ENCODE measurements at regions not wholly inside any gene's neighbourhood (a gene's known extent, or its start where the extent isn't known, plus 50 kb on each side); places are given as distances from the start of the nearest gene placed in this dataset.
"Not testable (repeated sequence)": the region's sequence is repeated elsewhere in the genome, so short reads cannot be mapped to it uniquely, and the experiment has no call there.

DNA sequence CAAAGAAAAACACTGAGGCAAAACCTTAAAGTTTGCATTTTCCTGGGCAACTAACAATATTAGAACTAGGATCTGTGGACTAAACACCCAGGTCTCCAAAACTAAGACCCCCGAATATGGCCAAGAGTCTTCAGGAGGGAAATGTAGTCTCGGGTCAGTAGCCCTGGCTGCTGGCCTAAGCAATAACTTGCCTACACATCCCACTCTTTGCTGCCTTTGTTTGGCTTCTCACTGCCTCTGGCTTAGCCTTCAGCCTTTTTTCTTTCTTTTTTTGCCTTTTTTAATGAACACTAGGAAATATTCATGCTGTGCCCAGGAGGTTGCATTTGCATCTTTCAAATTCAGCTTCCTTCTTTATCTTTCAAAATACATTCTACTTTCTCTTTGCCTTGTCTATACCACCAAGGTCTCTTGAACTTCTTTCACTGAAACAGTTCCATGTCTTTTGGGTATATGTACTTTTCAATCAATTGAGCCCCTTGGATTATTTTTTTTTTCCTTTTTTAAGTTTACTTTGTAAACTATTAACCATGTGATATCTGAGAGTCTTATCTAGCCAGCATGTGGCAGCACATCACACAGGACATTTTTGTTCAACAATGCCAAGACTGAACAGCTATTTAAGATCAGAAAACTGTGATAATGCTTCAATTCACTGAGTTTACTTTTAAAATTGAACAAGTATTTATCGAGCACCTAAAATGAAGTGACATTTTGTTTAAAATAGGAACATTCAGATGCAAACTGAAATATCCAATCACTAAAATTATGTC, 165.0 kb upstream of the TRPC6 start:
- DNase-seq (no peak), ATAC-seq (no peak)
- intact Hi-C loops (cut with DNase I): loop anchor here in 1 of 2 donors (10.0 kb wide), 1 partner anchor 56 kb away; no protein-coding TSS in a partner anchor

DNA sequence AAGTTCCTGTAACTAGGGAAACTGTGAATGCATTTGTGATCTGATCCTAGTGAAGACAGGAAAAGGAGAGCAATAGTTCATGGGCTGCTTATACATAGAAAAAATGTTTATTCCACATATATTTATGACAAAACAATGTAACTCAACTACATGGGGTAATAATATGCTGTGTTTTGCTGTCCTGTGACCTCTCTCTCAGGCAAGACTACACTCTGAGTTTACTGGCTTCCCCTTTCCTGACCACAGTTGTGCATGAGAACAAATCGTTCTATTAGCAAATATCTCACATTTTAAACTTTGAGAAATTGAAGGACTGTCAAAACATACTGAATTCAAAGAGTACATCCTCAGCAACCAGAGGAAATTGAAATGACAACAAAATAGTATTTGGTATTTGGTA, 161.9 kb upstream of the TRPC6 start:
- intact Hi-C loops (cut with DNase I): loop anchor here in 1 of 2 donors (10.0 kb wide), 1 partner anchor 59 kb away; no protein-coding TSS in a partner anchor
- no peak for ATAC-seq
- no peak for DNase-seq

DNA sequence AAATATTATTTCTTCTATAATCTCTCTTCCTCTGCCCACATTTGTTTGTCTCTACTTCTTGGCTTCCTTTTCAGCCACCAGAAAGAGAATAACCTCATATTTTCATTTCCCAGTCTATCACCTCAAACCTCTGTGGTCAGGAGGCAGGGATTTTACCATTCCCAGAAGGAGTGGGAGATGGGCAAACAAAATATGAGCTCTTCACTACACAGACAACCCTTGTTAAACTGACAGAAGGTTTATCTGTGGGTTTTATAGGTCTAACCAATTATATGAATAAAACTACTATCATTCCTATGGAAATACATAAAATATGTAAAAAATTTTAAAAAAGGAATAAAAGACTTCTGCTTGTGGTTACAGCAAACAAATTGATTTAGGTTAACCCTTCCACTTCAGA, 160.0 kb upstream of the TRPC6 start:
- no peak for DNase-seq
- ATAC-seq: no peak
- intact Hi-C loops (cut with DNase I): loop anchor here in 1 of 2 donors (10.0 kb wide), 1 partner anchor 61 kb away; no protein-coding TSS in a partner anchor

DNA sequence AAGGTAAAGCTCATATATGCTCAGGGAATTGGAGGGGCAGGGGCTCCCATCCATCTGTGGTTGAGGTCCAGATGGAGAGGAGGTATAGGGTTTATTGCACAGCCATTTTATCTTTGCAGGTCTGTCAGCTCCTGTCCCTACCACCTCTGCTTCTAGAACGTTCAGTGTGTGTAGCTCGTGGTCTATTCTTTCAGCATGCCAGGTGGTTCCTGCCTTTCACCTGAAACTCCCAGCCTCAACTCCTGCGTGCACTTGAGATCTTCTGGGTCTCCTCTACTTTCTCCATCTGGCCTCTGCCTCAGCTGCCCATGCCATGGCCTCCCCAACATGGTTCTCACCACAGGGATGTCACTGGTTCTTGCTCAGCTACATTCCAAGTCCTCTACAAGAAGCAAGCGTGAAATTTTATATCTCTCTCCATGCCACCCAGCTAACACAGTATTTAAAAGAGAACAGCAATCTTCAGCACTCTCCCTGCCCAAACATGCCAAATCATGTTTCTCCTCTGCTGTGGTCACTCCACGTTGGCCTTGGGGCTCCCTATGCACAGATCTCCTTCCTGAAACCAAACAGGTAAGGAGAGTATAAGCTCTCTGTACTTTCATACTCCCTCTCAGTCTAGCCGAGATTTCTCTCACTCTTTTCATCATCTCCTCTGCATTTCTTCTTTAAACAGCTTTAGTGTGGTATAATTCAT, 157.8 kb upstream of the TRPC6 start:
- intact Hi-C loops (cut with DNase I): loop anchor here in 1 of 2 donors (10.0 kb wide), 1 partner anchor 63 kb away; no protein-coding TSS in a partner anchor
- no peak for ATAC-seq
- no peak for DNase-seq

DNA sequence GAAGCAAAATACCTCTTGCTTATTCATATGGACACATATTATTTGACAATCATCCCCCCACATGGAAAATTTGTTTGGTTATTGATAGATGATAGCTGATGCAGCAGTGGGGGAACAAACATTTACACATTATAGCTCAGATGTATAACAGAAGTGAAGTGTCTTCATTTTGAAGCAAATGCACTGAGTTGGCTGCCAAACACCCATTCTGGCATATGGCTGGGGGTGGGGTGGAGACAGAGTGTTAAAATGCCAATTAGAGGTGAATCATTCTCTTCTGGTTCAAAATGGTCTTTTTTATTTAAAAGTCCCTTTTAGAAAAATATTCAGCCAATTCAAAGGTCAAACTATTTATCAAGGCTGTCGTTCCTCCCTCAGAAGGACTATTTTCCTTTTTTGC, 157.3 kb upstream of the TRPC6 start:
- intact Hi-C loops (cut with DNase I): loop anchor here in 1 of 2 donors (10.0 kb wide), 1 partner anchor 64 kb away; no protein-coding TSS in a partner anchor
- no peak for ATAC-seq
- DNase-seq: no peak

DNA sequence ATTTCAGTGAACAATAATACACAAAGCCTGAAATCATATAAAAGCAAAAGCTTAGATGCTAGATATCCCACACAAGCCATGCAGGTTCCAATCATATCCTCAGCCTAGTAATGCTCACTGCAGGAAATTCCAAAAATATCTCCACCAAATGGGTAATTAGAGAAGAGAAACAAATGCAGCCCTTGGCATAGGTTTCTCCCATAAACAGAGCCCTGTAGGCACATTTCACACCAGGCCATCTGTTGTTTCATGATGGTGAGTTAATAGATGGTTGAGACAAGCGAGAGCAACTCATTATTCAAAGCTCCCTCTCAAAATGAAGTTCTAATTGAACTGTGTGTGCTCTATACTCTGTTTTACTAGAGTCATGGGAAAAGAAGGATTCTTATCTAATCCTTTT, 154.6 kb upstream of the TRPC6 start:
- intact Hi-C loops (cut with DNase I): no loop called here
- ATAC-seq: no peak

DNA sequence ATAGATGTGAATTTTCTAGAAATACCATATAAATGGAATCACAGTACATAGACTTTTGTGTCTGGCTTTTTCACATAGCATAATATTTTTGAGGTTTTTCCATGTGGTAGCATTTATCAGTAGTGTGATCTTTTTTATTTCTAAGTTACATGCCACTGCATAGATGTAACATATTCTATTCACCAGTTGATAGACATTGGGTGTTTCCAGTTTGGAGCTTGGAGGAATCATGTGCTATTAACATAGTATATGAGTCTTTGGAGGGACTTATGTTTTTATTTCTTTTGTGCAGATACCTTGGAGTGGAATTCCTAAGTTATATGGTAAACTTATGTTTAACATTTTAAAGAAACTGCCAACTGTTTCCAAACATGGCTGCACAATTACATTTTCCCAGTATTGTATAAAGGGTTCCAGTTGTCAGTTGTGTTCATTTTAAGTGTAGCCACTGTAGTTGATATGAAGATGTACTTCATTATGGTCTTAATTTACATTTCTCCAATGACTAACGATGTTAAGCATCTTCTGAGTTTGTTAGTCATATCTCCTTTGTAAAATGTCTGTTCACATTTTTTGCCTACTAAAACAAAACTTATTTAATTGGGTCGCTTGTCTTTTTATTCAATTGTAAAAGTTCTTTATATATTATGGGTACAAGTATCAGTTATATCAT, 145.7 kb upstream of the TRPC6 start:
- intact Hi-C loops (cut with DNase I): no loop called here
- ATAC-seq: no peak
- DNase-seq: no peak

More for the DNA sequence above, 154.6 kb upstream of the TRPC6 start:
- DNase-seq: no peak

DNA sequence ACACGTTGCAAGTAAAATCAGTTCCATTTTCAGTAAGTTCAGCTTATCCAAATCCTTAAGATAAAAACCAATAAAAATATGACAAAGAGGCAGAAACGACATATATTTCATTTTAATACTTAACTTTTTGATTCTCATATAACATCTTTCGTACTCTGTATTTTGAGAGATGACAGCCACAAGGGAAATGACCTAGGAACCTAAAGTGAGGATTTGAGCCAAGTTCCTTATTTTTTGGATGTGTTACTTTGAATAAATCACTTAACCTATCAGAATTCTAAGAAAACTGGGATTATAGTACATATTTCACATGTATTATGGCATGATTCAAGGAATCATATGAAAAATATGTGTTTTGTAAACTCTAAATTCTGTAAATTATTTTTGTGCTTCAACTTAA, 143.6 kb upstream of the TRPC6 start:
- ATAC-seq (no peak), DNase-seq (no peak)
- intact Hi-C loops (cut with DNase I): no loop called here

DNA sequence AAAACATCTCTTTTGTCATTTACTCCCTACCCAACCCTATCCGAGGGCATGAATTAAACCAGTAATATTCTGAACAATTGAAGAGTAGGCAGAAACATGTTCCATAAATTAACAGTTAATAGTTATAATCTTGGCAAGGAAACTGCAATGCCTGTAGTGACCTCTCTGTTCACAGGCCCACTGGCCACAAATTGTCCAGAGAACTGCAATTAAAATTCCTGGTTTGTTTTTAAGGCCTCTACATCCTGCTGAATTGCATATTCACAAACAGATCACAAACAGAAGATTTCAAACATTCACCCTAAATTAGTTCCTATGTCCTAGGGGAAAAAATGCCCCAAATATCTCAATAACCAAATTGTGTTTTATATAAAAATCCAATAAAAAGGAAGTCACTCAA, 143.2 kb upstream of the TRPC6 start:
- DNase-seq (no peak), ATAC-seq (no peak)
- intact Hi-C loops (cut with DNase I): no loop called here

DNA sequence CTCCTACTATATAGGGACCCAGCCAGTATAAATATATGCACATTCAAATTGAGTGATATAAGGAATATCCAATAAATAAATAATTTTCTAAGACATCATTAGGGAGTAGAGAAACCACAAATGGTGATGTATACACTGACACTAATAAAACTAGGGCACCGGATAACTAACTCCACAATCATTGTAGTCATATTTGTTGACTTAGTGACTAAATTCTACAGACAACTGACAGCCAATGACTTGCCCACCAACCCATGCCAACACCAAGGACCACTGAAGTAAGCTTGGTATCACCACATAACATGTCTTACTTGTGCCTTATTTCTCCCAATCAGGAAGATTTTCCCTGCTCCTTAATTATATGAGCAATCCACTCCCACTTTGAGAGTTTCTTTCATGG, 139.6 kb upstream of the TRPC6 start:
- intact Hi-C loops (cut with DNase I): no loop called here
- DNase-seq: no peak
- no peak for ATAC-seq

DNA sequence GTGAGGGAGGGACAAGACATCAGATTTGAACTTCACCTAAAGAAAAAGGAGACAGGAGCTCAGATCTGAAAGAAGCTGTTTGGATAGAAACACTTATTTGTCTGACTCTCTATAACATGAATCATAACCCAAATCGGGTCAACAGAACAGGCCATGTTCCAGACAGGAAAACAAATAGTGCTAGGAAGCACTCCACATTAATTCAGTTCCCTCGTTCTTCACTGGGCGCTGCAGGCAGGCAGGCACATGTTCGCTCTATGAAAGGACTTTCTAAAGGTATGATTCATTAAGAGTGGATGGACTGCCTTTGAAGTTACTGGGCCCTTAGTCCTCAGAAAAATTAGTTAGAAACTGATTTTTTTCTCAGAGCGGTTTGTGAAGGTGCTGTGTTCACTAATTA, 137.5 kb upstream of the TRPC6 start:
- no peak for DNase-seq
- ATAC-seq: no peak

DNA sequence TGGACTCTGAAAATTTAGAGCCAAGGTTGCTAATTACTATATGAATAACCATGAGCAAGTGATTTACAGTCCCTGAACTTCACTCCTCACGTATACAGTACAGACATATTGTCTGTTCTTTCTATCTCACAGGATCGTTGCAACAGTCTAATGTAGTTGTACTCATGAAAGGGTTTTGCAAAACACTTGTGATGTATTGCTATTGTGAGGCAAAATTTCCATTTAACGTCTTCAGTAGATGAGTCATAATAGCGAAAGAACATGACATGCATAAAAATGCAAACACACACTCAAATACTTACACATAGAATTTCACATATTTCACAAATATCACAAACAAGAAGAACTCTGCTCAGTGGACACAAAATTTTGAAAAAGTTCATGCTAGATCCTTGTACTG, 134.6 kb upstream of the TRPC6 start:
- DNase-seq (no peak), ATAC-seq (no peak)
- intact Hi-C loops (cut with DNase I): no loop called here

More for the DNA sequence above, 137.5 kb upstream of the TRPC6 start:
- intact Hi-C loops (cut with DNase I): no loop called here

DNA sequence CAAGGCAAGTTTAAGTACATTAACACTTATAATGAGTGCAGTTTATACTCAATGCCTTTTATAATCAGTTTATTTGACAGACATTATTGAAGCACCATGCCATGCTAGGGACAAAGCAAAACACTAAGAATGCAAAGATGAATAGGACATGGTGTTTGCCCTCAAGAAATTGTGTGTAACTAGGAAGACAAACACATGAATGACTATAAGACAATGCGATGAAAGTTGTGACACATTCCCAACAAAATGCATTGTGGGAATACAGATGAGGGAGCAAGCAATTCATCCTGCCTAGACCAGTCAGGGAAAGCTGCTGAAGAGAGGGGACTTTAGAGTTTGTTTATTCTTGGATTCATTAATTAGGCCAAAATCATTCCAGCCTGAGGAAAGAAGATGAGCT, 133.8 kb upstream of the TRPC6 start:
- ATAC-seq: no peak
- intact Hi-C loops (cut with DNase I): no loop called here

DNA sequence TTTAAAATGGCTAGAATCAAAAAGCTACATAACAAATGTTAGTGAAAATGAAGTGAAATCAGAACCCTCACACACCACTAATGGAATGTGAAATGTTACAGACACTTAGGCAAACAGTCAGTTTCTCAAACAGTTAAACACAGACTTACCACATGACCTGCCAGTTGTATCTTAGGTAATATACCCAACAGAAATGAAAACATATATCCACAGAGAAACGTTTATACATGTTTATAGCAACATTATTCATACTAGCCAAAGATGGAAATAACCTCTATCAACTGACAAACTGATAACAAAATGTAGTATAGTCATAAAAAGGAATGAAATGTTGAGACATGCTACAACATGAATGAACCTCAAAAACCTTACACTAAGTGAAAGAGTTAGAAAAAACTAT, 131.5 kb upstream of the TRPC6 start:
- intact Hi-C loops (cut with DNase I): no loop called here
- DNase-seq (no peak), ATAC-seq (no peak)

More for the DNA sequence above, 133.8 kb upstream of the TRPC6 start:
- no peak for DNase-seq

DNA sequence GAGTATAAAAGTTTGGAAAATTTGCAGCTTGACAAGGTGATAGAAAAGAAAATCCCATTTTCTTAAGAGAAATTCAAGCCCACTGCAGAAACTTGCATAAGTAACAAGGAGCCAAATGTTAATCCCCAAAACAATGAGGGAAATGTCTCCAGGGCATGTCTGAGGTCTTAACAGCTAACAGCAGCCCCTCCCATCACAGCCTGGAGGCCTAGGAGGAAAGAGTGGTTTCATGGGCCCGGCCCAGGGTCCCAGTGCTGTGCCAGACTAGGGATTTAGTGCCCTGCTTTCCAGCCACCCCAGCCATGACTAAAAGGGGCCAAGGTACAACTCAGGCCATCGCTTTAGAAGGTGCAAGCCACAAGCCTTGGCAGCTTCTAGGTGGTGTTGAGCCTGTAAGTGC, 123.7 kb upstream of the TRPC6 start:
- no peak for ATAC-seq
- intact Hi-C loops (cut with DNase I): no loop called here

DNA sequence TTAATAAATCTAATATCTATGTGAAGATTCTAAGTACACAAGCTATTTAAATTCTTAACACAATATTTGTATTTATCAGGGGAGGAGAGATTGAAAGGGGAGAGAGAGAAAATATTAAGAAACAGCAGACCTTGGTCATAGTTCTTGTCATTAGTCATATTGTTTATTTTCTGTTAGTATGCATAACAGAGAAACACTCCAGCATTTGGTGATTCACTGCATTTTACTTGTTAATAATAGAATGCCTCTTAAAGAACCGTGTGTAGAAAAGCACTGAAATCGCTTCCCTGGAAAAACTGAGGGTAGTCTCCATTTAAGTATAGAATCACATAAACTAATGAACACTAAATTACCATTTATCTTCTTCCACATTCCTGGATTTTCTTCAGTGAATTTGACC, 122.7 kb upstream of the TRPC6 start:
- no peak for ATAC-seq

More for the DNA sequence above, 123.7 kb upstream of the TRPC6 start:
- DNase-seq: no peak

DNA sequence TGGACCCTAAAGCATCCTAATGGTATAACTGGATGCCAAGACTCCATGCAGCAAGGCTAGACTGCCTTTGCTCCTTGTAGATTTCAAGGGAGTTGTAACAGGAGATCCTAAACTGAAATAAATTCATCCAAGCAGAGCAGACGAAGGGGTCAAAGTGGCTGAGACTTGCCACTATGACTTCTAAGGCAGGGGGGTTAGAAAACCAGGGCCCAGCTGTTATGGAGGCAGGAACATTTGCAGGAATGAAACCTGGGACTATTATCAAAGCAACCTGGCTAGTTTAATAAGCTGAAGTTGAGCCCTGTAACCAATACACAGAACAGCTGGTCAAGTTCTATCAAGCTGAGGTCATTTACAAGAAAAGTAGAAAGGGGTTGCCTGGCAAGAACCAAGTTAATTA, 122.2 kb upstream of the TRPC6 start:
- intact Hi-C loops (cut with DNase I): no loop called here
- DNase-seq (no peak), ATAC-seq (no peak)

More for the DNA sequence above, 122.7 kb upstream of the TRPC6 start:
- intact Hi-C loops (cut with DNase I): no loop called here
- DNase-seq: no peak

DNA sequence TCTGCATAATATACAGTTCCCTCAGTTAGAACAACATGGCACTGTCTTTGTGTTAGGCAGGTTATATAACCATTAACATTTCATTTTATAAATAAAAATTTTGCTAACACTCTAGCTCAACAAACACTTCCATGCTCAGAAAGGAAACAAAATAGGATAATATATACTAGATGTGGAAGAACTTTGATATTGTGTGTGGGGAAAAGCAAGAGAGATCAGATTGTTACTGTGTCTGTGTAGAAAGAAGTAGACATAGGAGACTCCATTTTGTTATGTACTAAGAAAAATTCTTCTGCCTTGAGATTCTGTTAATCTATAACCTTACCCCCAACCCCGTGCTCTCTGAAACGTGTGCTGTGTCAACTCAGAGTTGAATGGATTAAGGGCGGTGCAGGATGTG, 111.1 kb upstream of the TRPC6 start:
- intact Hi-C loops (cut with DNase I); DNase-seq; ATAC-seq: not testable (repeated sequence)

DNA sequence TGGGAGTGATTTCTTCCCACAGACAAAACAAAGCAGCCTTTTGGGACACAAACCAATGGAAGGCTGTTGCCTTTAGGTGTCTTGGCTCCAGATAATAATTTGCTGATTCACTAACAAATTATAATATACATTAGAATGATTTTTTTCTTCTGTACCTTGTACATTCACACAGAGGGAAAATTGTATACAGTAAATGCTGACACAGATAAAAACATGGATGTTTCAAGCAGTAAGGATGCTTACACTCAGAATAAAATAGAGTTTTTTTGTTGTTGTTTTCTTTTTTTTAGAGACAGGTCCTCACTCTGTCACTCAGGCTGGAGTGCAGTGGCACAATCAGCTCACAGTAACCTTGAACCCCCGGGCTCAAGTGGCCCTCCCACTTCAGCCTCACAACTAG, 109.2 kb upstream of the TRPC6 start:
- ATAC-seq: no peak
- DNase-seq: no peak
- intact Hi-C loops (cut with DNase I): no loop called here

DNA sequence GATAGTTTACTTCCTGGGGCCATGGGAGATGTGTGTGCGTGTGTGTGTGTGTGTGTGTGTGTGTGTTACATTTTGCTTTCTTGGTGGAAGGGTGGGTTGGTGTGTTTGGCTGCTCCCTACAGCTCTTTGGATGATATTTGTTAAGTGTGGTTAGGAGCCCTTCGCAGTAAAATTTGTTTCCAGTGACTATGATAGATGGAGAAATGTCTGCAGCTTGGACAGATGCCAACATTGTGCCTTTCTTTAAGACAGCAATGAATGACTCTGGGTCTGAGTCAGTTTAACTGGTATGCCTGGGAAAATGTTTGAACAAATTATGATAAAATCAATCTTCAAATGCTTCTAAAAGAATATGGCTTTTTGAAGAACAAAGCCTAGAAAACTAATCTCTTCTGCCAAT, 102.7 kb upstream of the TRPC6 start:
- no peak for ATAC-seq
- intact Hi-C loops (cut with DNase I): no loop called here
- no peak for DNase-seq

Measured in left cardiac atrium (tissue), 4 donors.